Fibroblast of mammary gland (primary cell): ENCODE measurements at regions not wholly inside any gene's neighbourhood (a gene's known extent, or its start where the extent isn't known, plus 50 kb on each side); places are given as distances from the start of the nearest gene placed in this dataset.
A peak's percentile ranks its signal among the peaks of the same experiment; 100 is the strongest.

Source experiments
- DNase-seq: peaks from one replicate; pipeline ENCODE4 v3.0.0-alpha.2; 2010; ENCODE audit warnings: low read depth
- H3K4me3 ChIP-seq: 2 replicates; pipeline ENCODE4 v1.5.1; 2011; ENCODE audit warnings: low read depth, mild to moderate bottlenecking, low read length, moderate library complexity; ENCODE audit not compliant: control insufficient read depth
- TF ChIP-seq, protein P1 (sequence below): conservative IDR thresholded peaks from 2 replicates; pipeline ENCODE4 v1.5.1; 2011; ENCODE audit warnings: low read depth, low read length, inconsistent platforms; ENCODE audit not compliant: control insufficient read depth, insufficient read depth

DNA sequence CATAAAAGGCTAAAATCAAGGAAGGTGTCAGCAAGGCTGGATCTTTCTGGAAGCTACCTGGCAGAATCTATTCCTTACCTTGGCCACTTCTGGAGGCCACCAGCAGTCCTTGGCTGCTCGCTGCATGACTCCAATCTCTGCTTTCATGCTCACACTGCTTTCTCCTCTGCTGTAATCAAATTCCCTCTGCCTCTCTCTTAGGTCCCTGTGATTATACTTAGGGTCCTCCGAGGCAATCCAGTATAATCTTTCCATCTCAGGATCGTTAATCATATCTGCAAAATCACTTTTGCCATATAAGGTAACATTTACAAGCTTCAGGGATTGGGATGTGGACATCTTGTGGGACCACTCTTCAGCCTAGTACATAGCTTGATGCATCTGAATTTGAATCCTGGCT is 110.7 kb upstream of the IVNS1ABP start:
- DNase-seq, result no peak
- H3K4me3 ChIP-seq, result no peak overlapping the region
- TF ChIP-seq, protein P1, sequence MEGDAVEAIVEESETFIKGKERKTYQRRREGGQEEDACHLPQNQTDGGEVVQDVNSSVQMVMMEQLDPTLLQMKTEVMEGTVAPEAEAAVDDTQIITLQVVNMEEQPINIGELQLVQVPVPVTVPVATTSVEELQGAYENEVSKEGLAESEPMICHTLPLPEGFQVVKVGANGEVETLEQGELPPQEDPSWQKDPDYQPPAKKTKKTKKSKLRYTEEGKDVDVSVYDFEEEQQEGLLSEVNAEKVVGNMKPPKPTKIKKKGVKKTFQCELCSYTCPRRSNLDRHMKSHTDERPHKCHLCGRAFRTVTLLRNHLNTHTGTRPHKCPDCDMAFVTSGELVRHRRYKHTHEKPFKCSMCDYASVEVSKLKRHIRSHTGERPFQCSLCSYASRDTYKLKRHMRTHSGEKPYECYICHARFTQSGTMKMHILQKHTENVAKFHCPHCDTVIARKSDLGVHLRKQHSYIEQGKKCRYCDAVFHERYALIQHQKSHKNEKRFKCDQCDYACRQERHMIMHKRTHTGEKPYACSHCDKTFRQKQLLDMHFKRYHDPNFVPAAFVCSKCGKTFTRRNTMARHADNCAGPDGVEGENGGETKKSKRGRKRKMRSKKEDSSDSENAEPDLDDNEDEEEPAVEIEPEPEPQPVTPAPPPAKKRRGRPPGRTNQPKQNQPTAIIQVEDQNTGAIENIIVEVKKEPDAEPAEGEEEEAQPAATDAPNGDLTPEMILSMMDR, result no peak

DNA sequence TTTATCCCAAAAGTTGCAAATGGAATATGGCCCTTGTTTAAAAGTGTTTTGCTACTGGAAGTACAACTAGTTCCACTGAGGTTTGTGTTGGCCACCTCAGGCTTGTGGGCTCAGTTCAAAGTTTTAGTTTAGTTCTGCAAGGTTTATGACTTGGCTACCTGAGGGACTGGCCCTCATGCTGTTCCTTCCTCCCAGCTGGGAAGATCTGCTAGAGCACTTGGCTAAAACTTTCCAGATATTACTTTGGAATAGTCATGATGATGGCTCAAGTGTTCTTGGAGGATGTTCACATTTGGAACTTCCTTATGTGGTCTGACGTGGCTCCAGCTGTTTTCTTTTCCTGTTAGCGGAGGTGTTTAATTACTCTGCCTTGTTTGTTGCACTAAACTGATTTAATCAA is 110.2 kb upstream of the IVNS1ABP start:
- H3K4me3 ChIP-seq, result no peak overlapping the region
- TF ChIP-seq, protein P1, result no peak
- peak; percentile 57 for DNase-seq

DNA sequence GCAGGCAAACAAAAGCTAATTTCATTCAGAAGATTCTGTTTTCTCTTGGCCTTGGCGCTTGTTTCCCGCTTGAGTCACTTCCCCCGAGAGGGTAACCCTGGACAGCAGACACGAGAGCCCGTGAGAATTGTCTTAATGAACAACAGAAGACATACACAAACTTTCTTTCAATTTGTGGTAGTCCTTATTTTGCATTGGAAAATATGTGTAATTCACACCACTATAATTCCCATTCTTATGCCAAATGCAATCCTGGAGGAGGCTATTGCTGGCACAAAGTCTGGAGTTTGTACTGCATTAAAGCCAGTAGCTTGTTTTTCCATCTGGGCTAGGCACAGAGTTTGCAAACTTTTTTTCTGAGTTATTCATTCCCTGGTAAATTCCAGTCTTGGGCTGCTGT is 109.8 kb upstream of the IVNS1ABP start:
- H3K4me3 ChIP-seq, result no peak overlapping the region
- TF ChIP-seq, protein P1, result no peak
- DNase-seq, result peak; percentile 79

DNA sequence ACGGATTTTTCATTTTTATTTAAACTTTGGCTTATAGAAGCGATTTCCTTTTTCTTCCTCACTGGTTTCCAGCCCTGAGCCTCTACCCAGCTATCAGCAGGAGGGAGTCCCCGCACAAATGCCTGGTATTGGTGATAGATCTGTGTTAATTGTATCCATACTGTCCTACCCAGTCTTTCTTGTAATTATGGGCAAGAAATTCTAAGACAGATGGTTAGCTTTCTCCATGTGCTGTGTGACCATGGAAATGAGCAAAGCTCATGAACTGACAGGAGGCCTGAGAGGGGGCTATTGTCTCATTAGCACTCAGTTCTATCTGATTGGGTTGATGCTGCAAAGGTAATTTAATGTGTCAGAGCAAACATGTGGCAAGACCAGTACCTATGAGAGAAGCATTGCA is 108.1 kb upstream of the IVNS1ABP start:
- no peak overlapping the region for H3K4me3 ChIP-seq
- TF ChIP-seq, protein P1, result no peak
- DNase-seq, result no peak

DNA sequence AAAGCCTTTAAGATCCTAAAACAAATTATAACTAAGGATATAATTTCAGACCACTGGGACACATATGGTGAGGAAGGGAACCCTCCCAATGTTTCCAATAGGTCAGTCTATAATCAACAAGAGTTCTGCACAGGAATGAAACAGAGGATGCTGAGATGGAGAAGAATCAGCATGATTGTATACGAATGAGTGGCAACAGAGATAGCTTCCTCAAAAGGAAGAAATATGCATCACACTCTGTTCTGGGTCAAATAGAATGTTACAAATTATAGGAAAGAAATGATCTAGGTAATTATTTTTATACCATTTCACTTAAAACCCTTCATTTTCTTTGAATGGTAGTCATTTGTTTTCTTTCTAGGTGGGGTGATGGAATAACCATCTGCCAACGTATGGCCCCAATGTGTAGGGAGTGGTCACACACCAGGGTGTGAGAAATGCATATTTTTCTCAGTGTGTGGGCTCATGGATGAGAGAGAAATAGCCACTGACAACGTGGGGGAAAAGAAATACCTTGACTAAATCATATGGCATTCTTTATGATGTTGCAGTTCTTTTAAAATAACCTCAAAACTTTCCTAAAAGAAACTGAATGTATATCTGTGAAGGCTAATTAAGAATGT is 104.6 kb upstream of the IVNS1ABP start:
- no peak for DNase-seq
- TF ChIP-seq, protein P1, result no peak
- H3K4me3 ChIP-seq, result no peak overlapping the region

DNA sequence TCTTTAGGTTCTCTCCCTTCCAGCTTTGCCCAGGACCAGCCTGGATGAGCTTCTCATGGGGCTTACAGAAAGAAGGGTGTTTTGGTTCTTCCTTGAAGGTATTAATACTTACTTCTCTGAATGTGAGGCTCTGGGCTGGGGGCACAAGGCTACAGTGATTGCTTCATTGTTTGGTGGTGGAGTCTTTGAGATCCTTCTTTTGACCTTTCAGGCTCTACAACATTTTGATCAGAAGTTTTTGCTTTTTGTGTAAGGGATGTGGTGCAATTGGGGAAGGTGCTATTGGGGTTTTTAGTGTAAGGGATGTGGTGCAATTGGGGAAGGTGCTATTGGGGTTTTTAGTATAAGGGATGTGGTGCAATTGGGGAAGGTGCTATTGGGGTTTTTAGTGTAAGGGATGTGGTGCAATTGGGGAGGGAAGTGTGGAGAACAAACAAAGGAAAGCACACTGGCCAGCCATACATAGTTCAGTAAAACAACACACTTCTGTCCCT is 103.6 kb upstream of the IVNS1ABP start:
- DNase-seq, result no peak
- TF ChIP-seq, protein P1, result no peak
- no peak overlapping the region for H3K4me3 ChIP-seq
